ENCODE measurements at regions not wholly inside any gene's neighbourhood (a gene's known extent, or its start where the extent isn't known, plus 50 kb on each side); places are given as distances from the start of the nearest gene placed in this dataset.

GRCh38 chr3:194045919-194046318 is 90.0 kb upstream of the HES1 start:
- no peak for TF ChIP-seq POLR2AphosphoS5 (IDR thresholded peaks at IDR 0.05)
- no peak for TF ChIP-seq CTCF (IDR thresholded peaks at IDR 0.05)
